GM12864 (cell line): ENCODE measurements at regions not wholly inside any gene's neighbourhood (a gene's known extent, or its start where the extent isn't known, plus 50 kb on each side); places are given as distances from the start of the nearest gene placed in this dataset.

Source experiments
- DNase-seq: peaks from one replicate; pipeline ENCODE4 v3.0.0-alpha.2; 2011; ENCODE audit warnings: low read depth
- H3K4me3 ChIP-seq: 2 replicates; pipeline ENCODE4 v1.5.1; 2011; ENCODE audit warnings: mild to moderate bottlenecking, low read depth, low read length, control low read depth
- CTCF ChIP-seq: IDR thresholded peaks from 2 replicates; pipeline ENCODE4 v1.5.1; 2011; ENCODE audit warnings: low read depth, mild to moderate bottlenecking, moderate library complexity, low read length, control low read depth, inconsistent platforms; ENCODE audit errors: missing control alignments

GRCh38 chr5:124055751-124056150 is 543.8 kb downstream of the CSNK1G3 start:
- DNase-seq = no peak
- TF ChIP-seq CTCF = no peak
- no peak overlapping the region for H3K4me3 ChIP-seq

- no peak overlapping the region for H3K4me3 ChIP-seq
- no peak for TF ChIP-seq CTCF
- DNase-seq = no peak
Measured at GRCh38 chr5:124054564-124054963, 542.6 kb downstream of the CSNK1G3 start.

- TF ChIP-seq CTCF = no peak
- DNase-seq = no peak
- H3K4me3 ChIP-seq = no peak overlapping the region
Measured at GRCh38 chr5:124053340-124053739, 541.4 kb downstream of the CSNK1G3 start.

- DNase-seq = no peak
- no peak for TF ChIP-seq CTCF
- no peak overlapping the region for H3K4me3 ChIP-seq
Measured at GRCh38 chr5:124052201-124052600, 540.2 kb downstream of the CSNK1G3 start.

- TF ChIP-seq CTCF = no peak
- DNase-seq = no peak
- H3K4me3 ChIP-seq = no peak overlapping the region
Measured at GRCh38 chr5:124050120-124050770, 538.3 kb downstream of the CSNK1G3 start.

GRCh38 chr5:124045412-124045811 is 533.4 kb downstream of the CSNK1G3 start:
- TF ChIP-seq CTCF = no peak
- DNase-seq = no peak
- H3K4me3 ChIP-seq = no peak overlapping the region

GRCh38 chr5:124044613-124045012 is 532.6 kb downstream of the CSNK1G3 start:
- DNase-seq = no peak
- TF ChIP-seq CTCF = no peak

More at GRCh38 chr5:124044613-124045012, 532.6 kb downstream of the CSNK1G3 start:
- H3K4me3 ChIP-seq = no peak overlapping the region
